AG10803 (cell line): ENCODE measurements at regions not wholly inside any gene's neighbourhood (a gene's known extent, or its start where the extent isn't known, plus 50 kb on each side); places are given as distances from the start of the nearest gene placed in this dataset.
A peak's percentile ranks its signal among the peaks of the same experiment; 100 is the strongest.

Source experiments
- DNase-seq: peaks from one replicate; pipeline ENCODE4 v3.0.0; 2010; ENCODE audit warnings: low read depth
- H3K4me3 ChIP-seq: 2 replicates; pipeline ENCODE4 v1.5.1; 2011; ENCODE audit warnings: mild to moderate bottlenecking, low read length, control low read depth
- CTCF ChIP-seq: conservative IDR thresholded peaks from 2 replicates; pipeline ENCODE4 v1.5.1; 2011; ENCODE audit warnings: mild to moderate bottlenecking, low read length, control low read depth, inconsistent platforms

DNA sequence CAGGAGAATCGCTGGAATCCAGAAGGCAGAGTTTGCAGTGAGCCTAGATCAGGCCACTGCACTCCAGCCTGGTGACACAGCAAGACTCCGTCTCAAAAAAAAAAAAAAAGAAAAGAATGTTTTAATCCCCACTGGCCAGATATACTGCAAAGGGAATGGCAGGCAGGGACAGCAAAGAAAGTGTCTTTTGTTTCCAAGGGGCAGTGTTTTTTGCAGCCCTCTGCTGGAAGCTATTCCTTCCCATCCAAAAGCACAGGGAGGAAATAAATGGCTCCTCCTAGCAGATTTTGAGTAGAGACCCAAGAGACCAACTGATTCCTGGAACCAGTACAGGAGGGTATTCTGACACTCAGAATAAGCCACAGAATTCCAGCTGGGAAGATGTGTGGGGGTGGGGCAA is 112.5 kb upstream of the STMND1 start:
- no peak for DNase-seq
- no peak for TF ChIP-seq CTCF
- no peak overlapping the region for H3K4me3 ChIP-seq

GRCh38 chr6:16987996-16988395 is 113.9 kb upstream of the STMND1 start:
- no peak for TF ChIP-seq CTCF
- no peak for DNase-seq
- no peak overlapping the region for H3K4me3 ChIP-seq

GRCh38 chr6:16985513-16986284 is 116.2 kb upstream of the STMND1 start:
- peak; percentile 98 for DNase-seq
- H3K4me3 ChIP-seq = peak overlapping the region; percentile 47
- no peak for TF ChIP-seq CTCF

DNA sequence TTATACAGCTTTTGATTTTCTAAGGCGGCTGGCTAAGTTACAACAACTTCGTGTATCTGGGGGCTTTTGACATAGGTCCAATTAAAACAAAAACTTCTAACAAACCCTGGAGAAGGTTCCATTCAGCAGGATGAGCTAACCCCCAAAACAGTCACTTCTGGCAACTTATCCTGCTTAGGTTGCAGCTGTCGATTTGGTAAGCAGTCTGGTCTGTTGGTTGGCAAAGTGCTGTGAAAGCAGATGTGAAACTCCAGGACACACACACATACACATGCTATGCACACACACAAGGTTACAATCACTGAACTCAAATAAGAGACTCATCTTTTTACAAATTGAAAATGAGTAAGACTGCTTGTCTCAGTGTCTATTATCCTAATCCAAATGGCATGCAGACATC is 119.0 kb upstream of the STMND1 start:
- peak; percentile 99 for DNase-seq
- H3K4me3 ChIP-seq = no peak overlapping the region
- TF ChIP-seq CTCF = no peak

GRCh38 chr6:16979677-16980370 is 122.0 kb upstream of the STMND1 start:
- no peak for TF ChIP-seq CTCF
- DNase-seq = no peak
- H3K4me3 ChIP-seq = no peak overlapping the region

DNA sequence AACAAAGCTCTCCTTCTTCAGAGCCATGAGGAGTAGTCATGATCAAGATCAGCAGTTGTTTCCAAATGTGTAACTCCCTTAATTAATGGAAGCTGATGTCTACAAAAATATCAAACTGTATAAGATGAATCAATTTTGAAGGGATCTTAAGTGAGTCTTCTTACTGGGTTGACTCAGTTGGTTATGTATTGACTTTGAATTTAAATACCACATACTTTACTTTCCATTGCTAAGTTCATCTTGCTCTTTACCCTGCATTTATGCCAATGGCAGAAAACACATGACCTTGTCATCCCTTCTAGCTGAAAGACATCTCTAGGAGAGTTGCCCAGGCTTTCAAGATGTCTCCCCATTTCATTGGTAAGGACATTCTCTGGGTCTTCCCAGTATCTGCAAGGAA is 123.2 kb upstream of the STMND1 start:
- H3K4me3 ChIP-seq = no peak overlapping the region
- no peak for DNase-seq
- TF ChIP-seq CTCF = no peak
